GM06990 (cell line): ENCODE measurements at regions not wholly inside any gene's neighbourhood (a gene's known extent, or its start where the extent isn't known, plus 50 kb on each side); places are given as distances from the start of the nearest gene placed in this dataset.

ENCODE experiments used
- DNase-seq: peaks from one replicate; pipeline ENCODE4 v3.0.0-alpha.2; 2011; ENCODE audit not compliant: insufficient read length; ENCODE audit errors: extremely low read depth
- H3K27me3 ChIP-seq: replicated peaks from 2 replicates; pipeline ENCODE4 v1.6.0; 2011; ENCODE audit warnings: low read length; ENCODE audit not compliant: control insufficient read depth, insufficient read depth
- H3K36me3 ChIP-seq: 2 replicates; pipeline ENCODE4 v1.5.1; 2011; ENCODE audit warnings: low read length; ENCODE audit not compliant: control insufficient read depth, insufficient read depth
- H3K4me3 ChIP-seq: replicated peaks from 2 replicates; pipeline ENCODE4 v1.5.1; 2011; ENCODE audit warnings: low read depth, mild to moderate bottlenecking, control low read depth, low read length
- CTCF ChIP-seq: IDR thresholded peaks from 2 replicates; pipeline ENCODE4 v1.5.1; 2011; ENCODE audit warnings: low read length, control low read depth, mild to moderate bottlenecking, inconsistent platforms; ENCODE audit not compliant: insufficient read depth, poor library complexity, severe bottlenecking

- Histone ChIP-seq H3K27me3 (no peaks in the 10 kb centered on the region), H3K4me3 (no peak overlapping the region), H3K36me3 (no peaks in the 10 kb centered on the region)
- DNase-seq: no peak
- TF ChIP-seq CTCF: no peak
These were observed 66.2 kb downstream of the IRX1 start for GRCh38 chr5:3661755-3662296.

DNA sequence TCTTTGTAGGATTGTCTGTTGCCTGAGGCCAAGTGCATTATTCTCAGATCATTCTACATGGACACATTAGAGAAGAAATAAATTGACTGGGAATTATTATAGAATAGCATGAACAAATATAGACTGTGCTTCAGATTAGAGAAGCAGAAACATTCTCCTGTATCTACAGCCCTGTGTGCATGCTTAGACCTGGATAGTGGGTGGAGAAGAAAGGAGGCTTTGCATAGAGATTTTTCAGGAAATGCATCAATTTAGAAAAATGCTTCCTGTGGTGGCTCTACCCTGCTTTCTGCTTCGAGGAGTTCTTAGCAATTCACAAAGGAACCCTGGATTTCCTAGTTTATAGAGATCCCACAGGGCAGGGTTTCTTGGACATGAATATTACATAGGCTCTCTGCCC lies 66.7 kb downstream of the IRX1 start:
- Histone ChIP-seq H3K4me3 (no peak overlapping the region), H3K36me3 (no peaks in the 10 kb centered on the region), H3K27me3 (no peaks in the 10 kb centered on the region)
- TF ChIP-seq CTCF: no peak
- DNase-seq: no peak

GRCh38 chr5:3671337-3671736 lies 75.7 kb downstream of the IRX1 start:
- Histone ChIP-seq H3K4me3 (no peak overlapping the region), H3K36me3 (no peaks in the 10 kb centered on the region), H3K27me3 (no peaks in the 10 kb centered on the region)
- TF ChIP-seq CTCF: no peak
- no peak for DNase-seq

DNA sequence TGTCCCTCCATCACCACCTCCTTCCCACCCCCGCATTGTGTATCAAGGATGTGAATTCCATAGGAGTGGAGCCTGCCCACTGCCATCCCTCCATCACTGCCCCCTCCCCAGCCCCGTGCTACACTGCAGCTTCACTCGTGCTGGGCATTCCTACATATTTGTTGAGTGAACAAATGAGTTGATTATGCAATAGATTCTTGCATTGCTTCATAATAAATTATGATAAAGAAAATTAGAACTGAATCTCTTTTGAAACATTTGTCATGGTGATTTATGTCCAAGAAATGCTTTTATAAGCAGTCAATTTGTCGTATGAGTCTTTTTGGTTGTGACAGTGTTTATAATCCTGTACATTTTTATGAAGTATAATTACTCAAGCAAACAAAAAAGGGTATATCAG lies 83.2 kb downstream of the IRX1 start:
- Histone ChIP-seq H3K4me3 (no peak overlapping the region), H3K36me3 (no peaks in the 10 kb centered on the region), H3K27me3 (no peaks in the 10 kb centered on the region)
- TF ChIP-seq CTCF: no peak
- DNase-seq: no peak

DNA sequence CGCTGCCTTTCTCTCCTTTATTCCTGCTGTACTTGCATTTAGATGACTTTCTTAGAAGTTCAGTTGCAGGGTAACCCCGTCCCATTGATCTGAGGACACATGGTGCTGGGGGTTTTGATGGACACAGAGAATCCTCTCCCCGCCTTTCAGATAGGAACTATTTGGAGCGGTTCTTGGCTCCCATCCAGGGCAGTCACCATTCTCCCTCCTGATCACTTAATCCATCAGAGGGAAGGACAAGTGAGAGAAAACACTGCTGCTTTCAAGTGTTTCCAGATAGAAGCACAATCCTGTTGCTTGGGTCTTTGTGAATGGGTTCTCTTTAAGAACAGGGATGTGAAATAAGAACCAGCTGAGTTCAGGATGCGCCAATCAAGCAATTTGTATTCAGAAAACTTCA lies 85.2 kb downstream of the IRX1 start:
- no peak for DNase-seq
- no peaks in the 10 kb centered on the region for H3K27me3 ChIP-seq
- TF ChIP-seq CTCF: no peak
- no peak overlapping the region for H3K4me3 ChIP-seq
- H3K36me3 ChIP-seq: no peaks in the 10 kb centered on the region

DNA sequence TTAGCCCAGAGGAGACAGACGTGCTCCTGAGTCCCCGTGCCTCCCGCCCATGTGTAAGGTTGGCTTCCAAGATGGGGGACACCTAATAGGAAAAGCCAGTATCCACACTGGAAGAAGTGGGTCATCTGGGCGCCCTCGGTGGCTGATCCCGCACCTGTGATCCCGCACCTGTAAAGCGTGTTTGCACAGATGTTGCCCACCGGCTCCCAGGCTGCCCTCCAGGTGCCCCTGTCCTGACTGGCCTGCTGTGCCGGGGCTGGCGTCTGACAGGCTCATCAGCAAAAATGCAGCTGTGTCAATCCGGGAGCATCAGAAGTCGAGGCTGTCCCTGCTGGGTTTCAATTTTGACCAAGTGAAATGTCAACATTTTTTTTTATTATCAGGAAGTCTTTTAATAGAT lies 88.5 kb downstream of the IRX1 start:
- H3K27me3 ChIP-seq: no peaks in the 10 kb centered on the region
- TF ChIP-seq CTCF: no peak
- H3K36me3 ChIP-seq: no peaks in the 10 kb centered on the region
- DNase-seq: no peak
- H3K4me3 ChIP-seq: no peak overlapping the region
